GM12874 (cell line): ENCODE measurements at regions not wholly inside any gene's neighbourhood (a gene's known extent, or its start where the extent isn't known, plus 50 kb on each side); places are given as distances from the start of the nearest gene placed in this dataset.

ENCODE experiments used
- TF ChIP-seq, protein P1 (sequence below): IDR thresholded peaks from 2 replicates; pipeline ENCODE4 v1.5.1; 2011; ENCODE audit warnings: low read depth, mild to moderate bottlenecking, control low read depth, low read length, moderate library complexity; ENCODE audit not compliant: insufficient read depth

DNA sequence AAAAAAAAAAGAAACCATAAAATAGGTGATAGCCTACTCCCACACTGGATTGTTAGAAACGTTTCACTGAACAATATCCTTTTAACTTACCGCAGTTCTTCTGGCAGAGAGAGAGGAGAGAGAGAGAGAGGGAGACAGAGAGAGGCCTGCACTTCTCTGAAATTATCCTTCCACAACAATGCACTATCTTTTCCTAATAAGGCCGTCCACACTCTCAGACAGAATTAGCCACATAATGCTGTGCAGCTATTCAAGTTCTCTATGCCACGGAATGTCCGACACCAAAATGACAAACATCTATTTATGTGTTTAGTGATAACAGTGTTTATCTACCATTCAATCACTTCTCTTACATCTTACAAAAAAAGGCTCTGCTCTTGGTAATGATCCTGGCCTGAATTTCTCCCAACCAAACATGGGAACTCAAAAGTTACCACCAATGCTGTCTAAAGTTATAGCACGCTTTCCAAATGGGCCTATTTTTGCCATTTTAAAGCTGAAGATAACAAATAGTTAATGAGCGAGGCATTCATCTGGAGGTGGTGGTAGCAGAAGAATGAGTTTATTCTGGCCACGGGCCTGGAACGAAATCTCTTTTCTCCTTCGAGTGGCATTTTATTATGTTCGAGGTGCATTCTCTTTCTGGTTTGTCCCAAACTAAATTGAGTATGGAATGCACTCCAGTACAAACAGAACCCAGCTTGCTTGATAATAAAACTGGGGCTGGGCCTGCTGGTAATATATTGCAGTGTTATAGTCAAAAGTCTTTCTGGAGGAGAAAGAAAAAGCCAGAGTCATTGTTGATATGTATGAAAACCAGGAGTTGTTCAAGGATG, 160.2 kb upstream of the SVIL start:
- TF ChIP-seq, protein P1, sequence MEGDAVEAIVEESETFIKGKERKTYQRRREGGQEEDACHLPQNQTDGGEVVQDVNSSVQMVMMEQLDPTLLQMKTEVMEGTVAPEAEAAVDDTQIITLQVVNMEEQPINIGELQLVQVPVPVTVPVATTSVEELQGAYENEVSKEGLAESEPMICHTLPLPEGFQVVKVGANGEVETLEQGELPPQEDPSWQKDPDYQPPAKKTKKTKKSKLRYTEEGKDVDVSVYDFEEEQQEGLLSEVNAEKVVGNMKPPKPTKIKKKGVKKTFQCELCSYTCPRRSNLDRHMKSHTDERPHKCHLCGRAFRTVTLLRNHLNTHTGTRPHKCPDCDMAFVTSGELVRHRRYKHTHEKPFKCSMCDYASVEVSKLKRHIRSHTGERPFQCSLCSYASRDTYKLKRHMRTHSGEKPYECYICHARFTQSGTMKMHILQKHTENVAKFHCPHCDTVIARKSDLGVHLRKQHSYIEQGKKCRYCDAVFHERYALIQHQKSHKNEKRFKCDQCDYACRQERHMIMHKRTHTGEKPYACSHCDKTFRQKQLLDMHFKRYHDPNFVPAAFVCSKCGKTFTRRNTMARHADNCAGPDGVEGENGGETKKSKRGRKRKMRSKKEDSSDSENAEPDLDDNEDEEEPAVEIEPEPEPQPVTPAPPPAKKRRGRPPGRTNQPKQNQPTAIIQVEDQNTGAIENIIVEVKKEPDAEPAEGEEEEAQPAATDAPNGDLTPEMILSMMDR, result no peak

DNA sequence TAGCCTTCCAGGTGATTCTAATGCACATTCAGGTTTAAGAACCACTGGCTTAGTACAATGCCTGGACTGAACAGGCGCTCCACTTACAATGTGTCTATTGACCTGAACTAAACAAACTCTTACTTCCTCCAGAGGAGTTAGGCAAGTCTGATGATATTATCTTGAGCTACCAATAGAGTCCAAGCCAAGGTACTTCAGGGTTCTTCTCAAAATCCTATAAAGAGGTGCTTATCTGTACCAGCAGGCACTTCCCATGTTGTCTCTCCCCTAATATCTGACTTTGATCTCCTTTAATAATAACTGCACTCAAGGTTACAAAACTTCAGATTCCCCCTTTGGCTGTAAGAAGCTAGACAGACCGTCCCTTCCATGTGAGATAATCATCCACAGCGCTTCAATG, 157.0 kb upstream of the SVIL start:
- TF ChIP-seq, protein P1, result no peak

DNA sequence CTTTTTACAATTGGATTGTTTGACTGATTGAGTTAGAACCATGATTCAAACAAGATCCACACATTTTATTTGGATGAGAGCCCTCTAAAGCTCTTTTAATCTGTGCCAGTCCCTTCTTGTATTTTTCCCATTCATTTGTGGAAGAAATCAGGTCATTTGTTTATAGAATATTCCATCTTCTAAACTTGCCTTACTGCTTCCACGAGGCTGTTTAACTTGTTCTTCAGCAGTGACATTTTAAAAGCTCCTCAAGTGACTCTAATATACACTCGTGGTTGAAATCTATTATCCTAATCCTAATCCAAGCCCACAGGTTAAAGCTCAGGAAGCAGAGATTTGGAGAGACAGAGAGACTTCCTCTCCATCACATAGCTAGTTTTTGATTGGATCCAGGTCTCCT, 155.4 kb upstream of the SVIL start:
- TF ChIP-seq, protein P1, result no peak

DNA sequence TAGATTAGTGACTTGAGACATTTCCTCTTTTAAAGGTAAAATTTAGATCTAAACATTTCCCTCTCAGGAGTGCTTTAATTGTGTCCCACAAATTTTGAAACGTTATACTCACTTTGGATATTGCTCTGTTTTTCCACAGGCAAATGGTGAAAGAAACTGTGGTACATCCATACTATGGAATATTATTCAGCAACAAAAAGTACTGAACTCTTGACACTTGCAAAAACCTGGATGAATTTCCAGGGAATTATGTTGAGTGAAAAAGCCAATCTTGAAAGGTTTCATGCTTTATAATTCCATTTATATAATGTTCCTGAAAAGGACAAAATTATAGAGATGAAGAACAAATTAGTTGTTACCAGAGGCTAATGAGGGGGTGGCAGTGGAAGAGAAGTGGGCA, 153.3 kb upstream of the SVIL start:
- TF ChIP-seq, protein P1, result no peak

DNA sequence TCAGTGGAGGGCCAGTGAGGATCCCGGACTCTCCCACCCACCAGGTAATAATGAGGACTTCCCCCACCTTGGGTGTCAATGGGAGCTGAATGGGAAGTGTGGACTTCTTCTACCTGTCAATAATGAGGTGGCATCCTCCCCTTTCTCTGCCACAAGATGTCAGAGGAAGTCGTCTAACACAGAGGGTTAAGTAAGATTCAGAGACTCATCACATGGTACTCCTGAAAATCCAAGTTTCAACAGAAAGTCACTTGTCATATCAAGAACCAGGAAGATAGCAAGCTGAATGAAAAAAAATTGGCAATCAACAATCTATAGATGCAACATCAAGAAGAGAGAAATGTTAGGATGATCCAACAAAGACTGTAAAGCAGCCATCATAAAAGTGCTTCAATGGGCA, 150.9 kb upstream of the SVIL start:
- TF ChIP-seq, protein P1, result no peak

DNA sequence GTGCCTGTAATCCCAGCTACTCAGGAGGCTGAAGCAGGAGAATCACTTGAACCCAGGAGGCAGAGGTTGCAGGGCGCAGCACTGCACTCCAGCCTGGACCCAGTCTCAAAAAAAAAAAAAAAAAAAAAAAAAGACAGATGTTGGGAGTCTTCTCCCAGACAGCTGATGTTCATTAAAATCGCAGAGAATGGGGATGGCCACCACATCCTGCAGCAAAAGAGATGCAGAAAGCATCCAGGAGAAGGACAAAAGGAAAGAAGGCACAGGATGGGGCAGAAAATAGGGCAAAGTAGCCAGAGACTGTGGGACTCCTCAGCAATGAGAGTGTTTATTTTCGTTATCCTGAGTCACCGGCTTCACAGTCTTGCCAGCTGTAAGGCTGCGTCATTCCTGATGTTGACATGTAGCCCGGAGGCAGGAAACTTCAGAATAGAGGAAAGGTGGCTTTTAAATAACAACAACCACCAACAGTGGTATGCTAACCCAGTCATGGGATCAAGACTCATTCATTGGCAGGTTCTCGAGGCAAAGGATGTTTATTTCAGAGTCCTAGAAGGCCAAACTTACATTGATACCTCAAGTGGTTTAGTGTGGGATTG, 149.5 kb upstream of the SVIL start:
- TF ChIP-seq, protein P1, result no peak

DNA sequence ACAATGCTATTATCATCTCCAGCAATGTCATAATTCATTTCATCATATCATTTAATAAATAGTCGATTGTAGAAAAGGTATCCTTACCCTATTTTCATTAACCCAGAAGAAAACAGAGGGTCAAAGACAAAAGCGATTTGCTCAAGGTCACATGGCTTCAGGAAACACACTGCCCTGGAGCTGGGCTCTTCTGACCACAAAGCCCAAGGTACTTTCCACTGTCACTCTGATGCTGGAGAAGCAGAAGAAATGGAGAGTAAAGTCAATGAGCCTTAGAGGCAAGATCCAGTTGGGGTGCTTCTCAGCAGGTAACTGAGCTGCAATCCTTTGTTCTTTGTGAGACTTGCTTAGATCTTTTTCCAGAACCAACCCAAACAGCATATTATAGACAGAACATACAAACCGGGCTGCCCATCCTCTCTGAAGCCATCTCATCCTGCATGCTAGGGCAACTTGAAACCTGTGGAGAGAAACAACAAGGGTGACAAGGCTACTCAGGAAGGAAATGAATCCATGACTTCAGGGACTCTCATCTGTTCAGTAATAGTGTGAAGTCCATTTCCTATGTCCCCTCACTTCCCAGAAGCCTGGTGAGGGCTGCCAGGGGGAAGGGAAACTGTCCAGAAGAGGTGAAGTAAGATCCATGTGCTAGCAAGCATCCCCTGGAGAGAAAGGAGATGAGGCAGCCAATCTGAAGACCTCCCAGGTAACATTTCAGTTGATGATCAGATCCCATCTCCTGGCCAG, 148.6 kb upstream of the SVIL start:
- TF ChIP-seq, protein P1, result no peak
